ENCODE measurements at regions not wholly inside any gene's neighbourhood (a gene's known extent, or its start where the extent isn't known, plus 50 kb on each side); places are given as distances from the start of the nearest gene placed in this dataset.

DNA sequence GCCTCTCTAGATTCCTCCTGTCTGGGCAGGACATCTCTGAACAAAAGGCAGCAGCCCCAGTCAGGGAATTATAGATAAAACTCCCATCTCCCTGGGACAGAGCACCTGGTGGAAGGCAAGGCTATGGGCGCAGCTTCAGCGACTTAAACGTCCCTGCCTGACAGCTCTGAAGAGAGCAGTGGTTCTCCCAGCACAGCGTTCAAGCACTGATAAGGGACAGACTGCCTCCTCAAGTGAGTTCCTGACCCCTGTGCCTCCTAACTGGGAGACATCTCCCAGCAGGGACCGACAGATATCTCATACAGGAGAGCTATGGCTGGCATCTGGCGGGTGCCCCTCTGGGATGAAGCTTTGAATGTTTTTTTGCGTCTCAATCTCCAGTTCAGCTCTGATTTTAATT lies 262.2 kb downstream of the PARM1 start:
- 12% methylated on average over 3 of the region's 7 CpGs for WGBS (ENCODE audit: low lambda C conversion rate)
- Histone ChIP-seq H3K27me3 (ENCODE audit: control insufficient read depth in 1 of 2, insufficient read depth in 2 of 2, low read length in 2 of 2) (0 out of 5 replicates have a peak, but pooled peaks cover 0 to under 1% of the 10 kb centered on the region in 2 experiments), H3K9ac (ENCODE audit: insufficient read depth, low read depth, low read length) (no peak overlapping the region), H3K4me1 (ENCODE audit: insufficient read depth, low read length) (no peaks in the 10 kb centered on the region), H3K4me2 (ENCODE audit: low read depth, low read length) (no peak overlapping the region), H3K9me3 (ENCODE audit: low read length) (no peaks in the 10 kb centered on the region), H4K20me1 (ENCODE audit: insufficient read depth, low read length) (no peaks in the 10 kb centered on the region), H2AFZ (ENCODE audit: low read length) (no peak overlapping the region), H3K79me2 (ENCODE audit: insufficient read depth, low read length) (no peaks in the 10 kb centered on the region), H3K36me3 (replicated peaks in 1 of 2; ENCODE audit: control insufficient read depth in 1 of 2, insufficient read depth in 2 of 2, low read length in 2 of 2) (no peaks in the 10 kb centered on the region), H3K27ac (ENCODE audit: extremely low read length, insufficient read depth, low read length) (no peak overlapping the region), H3K4me3 (replicated peaks in 1 of 3; ENCODE audit: insufficient read depth in 1 of 3, low read depth in 2 of 3, low read length in 3 of 3) (no peak overlapping the region)
- in situ Hi-C loops (cut with HindIII; ENCODE audit: extremely low pct_ligation_motif_present, low pct_unique_long_range_greater_than_20kb) = no loop called here
- FAIRE-seq = no peak
- no TSS peak for BruUV-seq (replicated peaks)
- ATAC-seq = no peak
- ChIA-PET CTCF (ENCODE audit: low intra/inter-chr PET ratio, low total read pairs) (no interaction called here), POLR2A (no interaction called here)
- DNase-seq (ENCODE audit: low spot score) = no peak
- intact Hi-C loops (cut with micrococcal nuclease; ENCODE audit: unreplicated experiment) = no loop called here
- TF ChIP-seq, protein P1, sequence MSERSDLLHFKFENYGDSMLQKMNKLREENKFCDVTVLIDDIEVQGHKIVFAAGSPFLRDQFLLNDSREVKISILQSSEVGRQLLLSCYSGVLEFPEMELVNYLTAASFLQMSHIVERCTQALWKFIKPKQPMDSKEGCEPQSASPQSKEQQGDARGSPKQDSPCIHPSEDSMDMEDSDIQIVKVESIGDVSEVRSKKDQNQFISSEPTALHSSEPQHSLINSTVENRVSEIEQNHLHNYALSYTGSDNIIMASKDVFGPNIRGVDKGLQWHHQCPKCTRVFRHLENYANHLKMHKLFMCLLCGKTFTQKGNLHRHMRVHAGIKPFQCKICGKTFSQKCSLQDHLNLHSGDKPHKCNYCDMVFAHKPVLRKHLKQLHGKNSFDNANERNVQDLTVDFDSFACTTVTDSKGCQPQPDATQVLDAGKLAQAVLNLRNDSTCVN (CRISPR knock-in tag; IDR thresholded peaks at IDR 0.05; ENCODE audit: borderline replicate concordance) = no peak
- TF ChIP-seq RFXAP (CRISPR knock-in tag; IDR thresholded peaks at IDR 0.05; ENCODE audit: borderline replicate concordance) (no peak), ZNF264 (CRISPR knock-in tag; IDR thresholded peaks at IDR 0.05) (no peak), MXD4 (CRISPR knock-in tag; IDR thresholded peaks at IDR 0.05) (no peak), ZNF713 (CRISPR knock-in tag; IDR thresholded peaks at IDR 0.05) (no peak), SKIL (CRISPR knock-in tag; IDR thresholded peaks at IDR 0.05; ENCODE audit: borderline replicate concordance) (no peak), MTERF4 (CRISPR knock-in tag; IDR thresholded peaks at IDR 0.05) (no peak), ZNF136 (CRISPR knock-in tag; IDR thresholded peaks at IDR 0.05; ENCODE audit: low read depth) (no peak), ZFP36 (IDR thresholded peaks at IDR 0.05; ENCODE audit: borderline replicate concordance, low read depth, low read length, partially characterized antibody) (no peak), MBD4 (IDR thresholded peaks at IDR 0.05; ENCODE audit: borderline replicate concordance, low read length) (no peak), ELF1 (CRISPR knock-in tag; IDR thresholded peaks at IDR 0.05) (no peak), LCORL (IDR thresholded peaks at IDR 0.05) (no peak), LCORL (CRISPR knock-in tag; IDR thresholded peaks at IDR 0.05) (no peak), EED (CRISPR knock-in tag; IDR thresholded peaks at IDR 0.05) (no peak), SAP130 (CRISPR knock-in tag; IDR thresholded peaks at IDR 0.05; ENCODE audit: low read depth) (no peak), ZNF790 (CRISPR knock-in tag; IDR thresholded peaks at IDR 0.05; ENCODE audit: borderline replicate concordance) (no peak)
- TF ChIP-seq, protein P2, sequence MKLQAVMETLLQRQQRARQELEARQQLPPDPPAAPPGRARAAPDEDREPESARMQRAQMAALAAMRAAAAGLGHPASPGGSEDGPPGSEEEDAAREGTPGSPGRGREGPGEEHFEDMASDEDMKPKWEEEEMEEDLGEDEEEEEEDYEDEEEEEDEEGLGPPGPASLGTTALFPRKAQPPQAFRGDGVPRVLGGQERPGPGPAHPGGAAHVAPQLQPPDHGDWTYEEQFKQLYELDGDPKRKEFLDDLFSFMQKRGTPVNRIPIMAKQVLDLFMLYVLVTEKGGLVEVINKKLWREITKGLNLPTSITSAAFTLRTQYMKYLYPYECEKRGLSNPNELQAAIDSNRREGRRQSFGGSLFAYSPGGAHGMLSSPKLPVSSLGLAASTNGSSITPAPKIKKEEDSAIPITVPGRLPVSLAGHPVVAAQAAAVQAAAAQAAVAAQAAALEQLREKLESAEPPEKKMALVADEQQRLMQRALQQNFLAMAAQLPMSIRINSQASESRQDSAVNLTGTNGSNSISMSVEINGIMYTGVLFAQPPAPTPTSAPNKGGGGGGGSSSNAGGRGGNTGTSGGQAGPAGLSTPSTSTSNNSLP (IDR thresholded peaks at IDR 0.05; ENCODE audit: low read depth, low read length) = no peak
- TF ChIP-seq, protein P3, sequence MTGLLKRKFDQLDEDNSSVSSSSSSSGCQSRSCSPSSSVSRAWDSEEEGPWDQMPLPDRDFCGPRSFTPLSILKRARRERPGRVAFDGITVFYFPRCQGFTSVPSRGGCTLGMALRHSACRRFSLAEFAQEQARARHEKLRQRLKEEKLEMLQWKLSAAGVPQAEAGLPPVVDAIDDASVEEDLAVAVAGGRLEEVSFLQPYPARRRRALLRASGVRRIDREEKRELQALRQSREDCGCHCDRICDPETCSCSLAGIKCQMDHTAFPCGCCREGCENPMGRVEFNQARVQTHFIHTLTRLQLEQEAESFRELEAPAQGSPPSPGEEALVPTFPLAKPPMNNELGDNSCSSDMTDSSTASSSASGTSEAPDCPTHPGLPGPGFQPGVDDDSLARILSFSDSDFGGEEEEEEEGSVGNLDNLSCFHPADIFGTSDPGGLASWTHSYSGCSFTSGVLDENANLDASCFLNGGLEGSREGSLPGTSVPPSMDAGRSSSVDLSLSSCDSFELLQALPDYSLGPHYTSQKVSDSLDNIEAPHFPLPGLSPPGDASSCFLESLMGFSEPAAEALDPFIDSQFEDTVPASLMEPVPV (CRISPR knock-in tag; IDR thresholded peaks at IDR 0.05) = no peak
- TF ChIP-seq, protein P4, sequence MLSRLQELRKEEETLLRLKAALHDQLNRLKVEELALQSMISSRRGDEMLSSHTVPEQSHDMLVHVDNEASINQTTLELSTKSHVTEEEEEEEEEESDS (CRISPR knock-in tag; IDR thresholded peaks at IDR 0.05; ENCODE audit: borderline replicate concordance) = no peak
